Kasumi-1 (cell line): ENCODE measurements at regions not wholly inside any gene's neighbourhood (a gene's known extent, or its start where the extent isn't known, plus 50 kb on each side); places are given as distances from the start of the nearest gene placed in this dataset.
"Not testable (repeated sequence)": the region's sequence is repeated elsewhere in the genome, so short reads cannot be mapped to it uniquely, and the experiment has no call there.

Experiments
- DNase-seq, 2 experiments: peaks; one replicate each; lab custom pipeline; 2025; lab: John Stamatoyannopoulos, UW

- DNase-seq: no peak
These were observed 471.4 kb upstream of the SLC35B3 start for GRCh38 chr6:8906699-8907098.

DNA sequence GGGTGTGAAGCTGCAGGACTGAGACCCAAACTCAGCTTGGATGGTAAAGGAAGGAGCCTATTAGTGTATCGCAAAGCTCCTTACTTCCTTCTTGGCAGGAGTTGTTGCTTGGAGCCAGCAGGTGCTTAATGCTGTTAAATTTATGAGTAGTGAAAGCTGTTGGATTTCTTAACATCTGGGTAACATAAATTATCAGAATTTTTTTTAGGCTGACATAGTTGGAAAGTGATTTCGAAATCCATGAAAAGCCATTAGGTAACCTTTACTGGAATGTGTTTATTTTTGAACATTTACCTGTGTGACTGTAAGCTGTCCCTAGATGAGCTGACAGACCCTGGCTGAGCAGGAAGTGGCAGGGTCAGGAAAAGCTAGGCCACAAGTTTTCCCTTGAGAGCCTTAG, 470.4 kb upstream of the SLC35B3 start:
- no peak for DNase-seq

- peak; percentile 11 to 18 for DNase-seq
These were observed 469.4 kb upstream of the SLC35B3 start for GRCh38 chr6:8904754-8905153.

DNA sequence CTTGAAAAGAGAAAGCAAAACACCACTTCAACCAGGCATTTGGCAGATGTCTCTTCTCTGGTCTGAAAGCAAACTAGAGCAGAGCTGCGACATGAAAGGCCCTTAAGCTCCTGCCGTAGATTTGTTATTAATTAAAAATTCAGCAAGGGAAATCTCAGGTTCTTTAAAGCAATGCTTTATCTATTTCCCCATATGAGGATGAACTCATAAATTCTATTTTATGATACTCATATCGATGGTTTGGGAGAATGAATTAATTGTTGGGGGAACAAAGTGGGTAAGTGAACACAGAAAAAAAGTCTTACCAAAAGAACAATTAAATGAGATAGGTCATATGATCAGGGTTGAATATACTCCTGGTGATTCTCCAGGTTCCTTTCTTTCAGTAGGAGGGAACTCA, 464.7 kb upstream of the SLC35B3 start:
- DNase-seq: no peak

DNA sequence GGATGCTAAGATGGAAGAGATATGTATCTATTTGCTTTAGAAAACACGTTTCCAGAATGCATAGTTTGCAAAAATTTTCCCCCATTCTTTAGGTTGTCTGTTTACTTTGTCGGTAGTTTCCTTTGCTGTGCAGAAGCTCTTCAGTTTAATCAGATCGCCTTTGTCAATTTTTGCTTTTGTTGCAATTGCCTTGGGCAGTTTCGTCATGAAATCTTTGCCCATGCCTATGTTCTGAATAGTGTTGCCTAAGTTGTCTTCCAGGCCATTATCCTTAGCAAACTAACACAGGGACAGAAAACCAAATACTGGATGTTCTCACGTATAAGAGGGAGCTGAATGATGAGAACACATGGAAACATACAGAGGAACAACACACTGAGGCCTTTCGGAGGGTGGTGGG, 454.2 kb upstream of the SLC35B3 start:
- no peak for DNase-seq

DNA sequence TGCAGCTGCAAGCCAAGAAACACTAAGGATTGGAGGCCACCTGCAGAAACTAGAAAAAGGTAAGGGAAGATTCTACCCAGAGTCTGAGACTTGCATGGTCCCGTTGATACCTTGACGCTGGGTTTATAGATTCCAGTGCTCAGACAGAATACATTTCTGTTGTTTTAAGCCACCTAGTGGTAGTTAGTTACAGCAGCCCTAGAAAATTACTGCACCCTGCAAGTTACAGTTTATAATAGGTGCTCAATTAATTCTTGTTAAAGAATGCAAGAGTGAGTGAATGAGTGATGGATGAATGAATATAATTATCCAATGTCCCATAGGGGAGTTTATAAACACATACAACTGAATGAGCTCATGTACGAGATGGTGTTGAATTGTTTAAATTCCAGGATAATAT, 453.1 kb upstream of the SLC35B3 start:
- DNase-seq: peak; percentile 50 to 57

DNA sequence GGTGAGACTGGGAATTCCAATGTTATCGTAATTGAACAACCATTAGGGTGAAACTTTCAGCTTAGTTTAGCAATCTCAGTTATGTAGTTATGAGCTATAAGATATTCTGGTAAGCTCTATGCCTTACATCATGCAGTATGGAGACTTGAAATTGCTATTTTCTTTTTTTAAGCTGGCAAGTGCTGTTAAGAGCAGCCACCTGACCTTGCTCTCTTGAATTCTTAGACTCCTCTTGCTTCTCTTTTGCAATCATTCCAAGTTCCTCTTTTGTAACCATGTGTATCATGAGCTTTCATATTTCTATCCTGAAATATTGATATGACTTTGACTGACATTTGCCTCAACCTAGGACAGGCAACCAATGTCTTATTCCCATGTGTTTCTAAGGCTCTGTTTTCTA, 446.3 kb upstream of the SLC35B3 start:
- peak; percentile 81 to 91 for DNase-seq

GRCh38 chr6:8879334-8879733, 444.0 kb upstream of the SLC35B3 start:
- DNase-seq: no peak

- DNase-seq: no peak
These were observed 440.6 kb upstream of the SLC35B3 start for GRCh38 chr6:8875986-8876385.

GRCh38 chr6:8872589-8872988, 437.2 kb upstream of the SLC35B3 start:
- no peak for DNase-seq

GRCh38 chr6:8865451-8865850, 430.1 kb upstream of the SLC35B3 start:
- DNase-seq: no peak

- no peak for DNase-seq
These were observed 425.3 kb upstream of the SLC35B3 start for GRCh38 chr6:8860671-8861070.

GRCh38 chr6:8859501-8859900, 424.2 kb upstream of the SLC35B3 start:
- no peak for DNase-seq

DNA sequence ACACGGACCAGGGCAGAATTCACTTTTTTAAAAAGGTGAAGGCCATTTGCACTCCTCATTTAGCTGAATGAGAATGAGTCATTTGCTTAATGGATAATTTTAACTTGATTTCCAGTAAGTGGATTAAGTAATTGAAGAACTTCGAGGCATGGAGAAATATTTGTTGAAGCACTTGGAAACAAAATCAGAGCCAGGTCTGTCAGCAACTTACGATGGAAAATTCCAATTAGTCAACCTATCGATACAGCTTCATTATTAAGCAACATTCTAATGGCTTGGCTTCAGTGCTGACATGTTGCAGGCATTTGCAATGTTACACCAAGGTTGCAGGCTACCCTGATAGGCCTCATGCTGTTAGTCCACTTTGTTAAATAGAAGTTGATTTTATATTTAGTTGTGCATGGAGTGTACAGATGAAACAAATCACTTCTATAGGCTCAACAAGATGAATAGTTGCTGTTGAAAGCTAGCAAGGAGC, 423.5 kb upstream of the SLC35B3 start:
- DNase-seq: no peak

DNA sequence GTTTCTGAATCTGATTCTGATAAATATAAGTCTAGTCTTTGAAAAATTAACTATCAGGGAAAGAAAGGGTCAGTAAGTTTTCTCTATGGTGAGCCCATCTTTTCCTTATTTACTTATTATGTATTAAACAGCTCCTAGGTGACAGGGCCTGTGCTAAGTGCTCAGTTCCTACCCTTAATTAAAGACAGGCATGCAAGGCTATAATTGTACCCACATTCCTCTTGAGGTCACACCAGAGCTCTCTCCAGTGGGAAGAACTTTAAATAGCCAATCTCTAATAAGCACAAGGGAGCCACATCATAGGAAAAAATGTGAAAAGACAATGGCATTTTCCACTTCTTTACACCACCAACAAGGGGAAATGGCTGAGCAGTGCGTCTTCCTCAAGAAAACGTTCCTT, 421.8 kb upstream of the SLC35B3 start:
- DNase-seq: no peak

- no peak for DNase-seq
These were observed 420.1 kb upstream of the SLC35B3 start for GRCh38 chr6:8855411-8855810.

GRCh38 chr6:8852332-8852731, 417.0 kb upstream of the SLC35B3 start:
- DNase-seq: no peak

GRCh38 chr6:8846680-8847079, 411.3 kb upstream of the SLC35B3 start:
- DNase-seq: not testable (repeated sequence)

DNA sequence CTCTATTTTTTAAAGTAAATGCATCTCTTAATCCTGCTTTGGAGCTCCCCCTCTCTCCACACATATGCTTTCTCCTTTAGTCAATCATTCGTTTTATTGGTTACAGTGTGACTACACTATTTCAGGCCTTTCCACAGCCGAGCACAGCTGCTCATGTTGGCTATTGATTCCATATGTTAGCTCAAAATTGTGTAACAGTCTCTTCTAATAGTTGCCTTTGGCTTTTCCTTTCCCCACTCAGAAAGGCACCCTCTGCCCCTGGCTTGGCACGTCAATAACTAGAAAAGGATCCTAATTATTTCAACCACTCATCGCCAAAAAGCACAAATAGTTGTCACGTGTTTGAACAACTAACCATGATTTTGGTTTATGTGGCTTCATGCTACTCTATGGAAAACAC, 410.3 kb upstream of the SLC35B3 start:
- no peak for DNase-seq

DNA sequence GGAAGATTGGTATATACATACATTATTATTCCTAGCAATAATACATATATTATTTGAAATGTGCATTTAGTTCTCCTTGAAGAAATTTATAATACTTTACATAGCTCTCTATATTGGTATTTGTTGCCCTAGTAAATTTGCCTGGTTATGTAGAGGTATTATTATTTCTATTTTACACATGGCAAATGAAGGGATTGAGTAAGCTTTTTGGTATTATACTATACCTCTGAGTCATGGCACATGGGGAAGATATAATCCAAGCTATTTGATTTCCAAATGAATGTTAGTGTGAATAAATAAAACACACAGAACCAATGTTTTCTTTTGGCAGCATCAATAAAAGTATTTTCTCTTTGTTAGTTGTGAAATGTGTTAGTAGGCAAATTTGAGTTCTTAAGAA, 409.6 kb upstream of the SLC35B3 start:
- no peak for DNase-seq

- no peak for DNase-seq
These were observed 404.3 kb upstream of the SLC35B3 start for GRCh38 chr6:8839626-8840025.

DNA sequence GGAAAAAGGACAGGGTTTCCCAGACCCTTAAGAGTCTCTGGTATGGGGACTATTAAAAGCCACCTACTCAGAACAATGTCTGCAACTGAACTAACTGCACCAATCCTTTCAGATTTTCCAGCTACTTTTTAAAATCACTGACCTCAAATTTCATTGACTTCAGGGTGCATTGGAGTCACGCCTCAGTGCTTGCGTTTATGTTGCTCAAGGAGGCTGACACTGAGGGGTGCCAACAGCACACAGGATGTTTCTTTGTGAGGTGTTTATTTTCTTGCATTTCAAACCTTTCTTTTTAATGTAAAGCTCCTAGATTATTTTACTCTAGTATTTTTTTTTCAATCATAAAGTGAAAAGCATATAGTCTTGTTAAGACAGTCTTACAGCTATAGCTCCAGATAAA, 402.0 kb upstream of the SLC35B3 start:
- DNase-seq: no peak

- not testable (repeated sequence) for DNase-seq
These were observed 397.4 kb upstream of the SLC35B3 start for GRCh38 chr6:8832695-8833094.

DNA sequence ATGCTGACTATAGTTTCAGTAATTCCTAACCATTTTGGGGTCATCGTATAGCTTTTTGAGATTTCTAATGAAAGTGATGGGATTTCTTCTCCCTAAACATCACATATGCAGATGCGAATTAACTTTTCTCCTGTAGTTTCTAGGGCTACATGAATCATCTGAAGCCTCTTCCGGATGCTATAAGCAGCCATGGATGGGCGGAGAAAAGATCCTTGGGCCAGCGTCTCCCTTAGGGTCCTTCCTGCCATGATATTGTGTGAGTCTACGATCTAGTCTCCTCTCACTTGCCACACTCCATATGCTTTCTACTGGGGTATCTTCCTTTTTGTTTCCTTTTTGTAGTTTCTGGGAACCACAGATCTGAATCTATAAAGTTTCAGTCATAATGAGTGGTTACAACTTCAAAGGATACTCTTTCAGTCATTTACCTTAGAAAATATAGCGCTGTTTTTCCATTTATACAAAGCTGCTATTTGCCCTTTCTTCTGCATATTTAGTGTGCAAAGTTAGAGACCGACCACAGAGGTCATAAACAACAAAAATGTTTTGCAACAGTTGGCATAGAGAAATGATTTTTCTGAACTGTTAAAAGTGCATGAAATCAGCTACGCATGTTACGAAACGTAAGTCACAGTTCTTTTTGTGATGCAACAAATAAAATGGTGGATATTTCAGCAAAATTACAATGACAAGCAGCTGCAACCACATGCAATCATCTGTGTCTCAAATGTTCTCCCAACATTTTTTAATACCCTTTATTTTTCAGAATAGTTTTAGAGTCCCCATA, 396.2 kb upstream of the SLC35B3 start:
- no peak for DNase-seq
